ENCODE measurements at regions not wholly inside any gene's neighbourhood (a gene's known extent, or its start where the extent isn't known, plus 50 kb on each side); places are given as distances from the start of the nearest gene placed in this dataset.

GRCh38 chr13:38044067-38044466 lies 174.5 kb upstream of the TRPC4 start:
- TF ChIP-seq CTCF (conservative IDR thresholded peaks at IDR 0.05) = no peak
- no peak for TF ChIP-seq EZH2 (IDR thresholded peaks at IDR 0.05; ENCODE audit: low read depth)
